ENCODE measurements at regions not wholly inside any gene's neighbourhood (a gene's known extent, or its start where the extent isn't known, plus 50 kb on each side); places are given as distances from the start of the nearest gene placed in this dataset.
"Not testable (repeated sequence)": the region's sequence is repeated elsewhere in the genome, so short reads cannot be mapped to it uniquely, and the experiment has no call there.

DNA sequence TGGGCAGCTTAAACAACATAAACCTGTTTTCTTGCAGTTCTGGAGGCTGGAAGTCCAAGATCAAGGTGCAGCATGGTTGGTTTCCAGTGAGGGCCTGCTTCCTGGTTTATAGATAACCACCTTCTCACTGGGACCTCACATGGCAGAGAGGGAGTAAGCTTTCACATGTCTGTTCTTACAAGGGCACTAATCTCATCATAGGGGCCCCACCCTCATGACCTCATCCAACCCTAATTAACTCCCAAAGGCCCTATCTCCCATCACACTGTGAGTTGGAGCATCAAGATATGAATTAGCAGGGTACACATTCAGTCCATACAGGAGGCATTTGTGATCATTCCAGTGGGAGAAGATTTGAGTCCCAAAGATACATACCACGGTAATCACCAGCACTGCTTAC is 50.5 kb upstream of the GRIN2A start:
- no peak for DNase-seq

DNA sequence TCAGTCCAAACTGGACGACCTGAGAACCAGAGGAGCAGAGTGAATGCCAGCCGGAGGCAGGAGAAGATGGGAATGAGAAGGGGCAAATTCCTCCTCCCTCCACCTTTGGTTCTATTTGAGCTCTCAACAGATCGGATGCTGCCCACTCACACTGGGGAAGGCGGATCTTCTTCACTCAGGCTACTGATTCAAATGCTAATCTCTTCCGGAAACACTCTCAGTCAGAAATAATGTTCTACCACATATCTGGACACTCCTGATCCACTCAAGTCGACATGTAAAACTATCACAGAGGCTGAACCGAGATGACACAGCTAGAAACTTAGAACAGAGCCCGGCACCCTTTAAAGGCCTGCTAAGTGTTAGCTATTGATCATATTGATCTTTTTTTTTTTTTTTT is 57.4 kb upstream of the GRIN2A start:
- DNase-seq, result no peak

DNA sequence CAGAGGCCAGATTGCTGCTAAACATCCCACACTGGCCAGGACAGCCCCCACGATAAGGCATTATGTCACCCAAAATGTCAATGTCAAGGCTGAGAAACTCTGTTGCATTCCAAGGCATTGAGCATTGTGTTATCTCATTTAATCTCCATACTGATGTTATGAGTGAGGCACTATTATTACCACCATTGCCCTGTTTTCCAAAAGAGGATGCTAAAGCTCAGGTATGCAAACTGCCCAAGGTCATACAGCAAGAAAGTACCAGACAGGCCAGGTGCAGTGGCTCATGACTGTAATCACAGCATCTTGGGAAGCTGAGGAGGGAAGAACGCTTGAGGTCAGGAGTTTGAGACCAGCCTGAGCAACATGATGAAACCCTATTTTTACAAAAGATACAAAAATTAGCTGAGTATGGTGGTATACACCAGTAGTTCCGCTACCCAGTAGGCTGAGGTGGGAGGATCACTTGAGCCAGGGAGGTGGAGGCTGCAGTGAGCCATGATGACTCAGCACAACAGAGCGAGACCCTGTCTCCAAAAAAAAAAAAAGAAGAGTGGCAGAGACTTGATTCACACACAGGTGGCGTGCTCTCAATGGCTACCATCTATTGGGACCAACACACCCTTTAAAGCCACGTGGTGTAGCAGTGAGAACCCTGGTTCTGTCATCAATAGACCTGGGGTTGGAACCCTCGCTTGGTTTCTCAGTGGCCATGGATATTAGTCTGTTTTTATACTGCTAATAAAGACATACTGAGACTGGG is 58.8 kb upstream of the GRIN2A start:
- DNase-seq, result no peak

DNA sequence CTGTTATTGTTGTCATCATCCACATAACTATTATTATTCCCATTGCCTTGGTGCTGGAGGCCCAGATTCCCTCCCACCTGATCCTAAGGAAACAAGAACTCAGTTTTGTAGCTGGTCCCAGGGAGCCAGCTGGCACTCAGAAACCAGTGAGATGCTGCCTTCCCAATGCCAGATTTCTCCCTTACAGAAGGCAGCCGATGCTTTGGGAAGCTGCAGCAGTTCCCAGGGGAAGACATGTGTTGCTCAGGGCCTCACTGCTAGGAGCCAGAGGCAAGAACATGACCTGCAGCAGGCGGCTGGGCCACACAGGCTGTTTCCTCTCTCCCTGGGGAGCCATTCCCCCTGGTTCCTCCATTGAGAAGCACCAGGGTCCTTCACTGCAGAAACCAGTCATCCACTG is 59.9 kb upstream of the GRIN2A start:
- DNase-seq, result no peak

DNA sequence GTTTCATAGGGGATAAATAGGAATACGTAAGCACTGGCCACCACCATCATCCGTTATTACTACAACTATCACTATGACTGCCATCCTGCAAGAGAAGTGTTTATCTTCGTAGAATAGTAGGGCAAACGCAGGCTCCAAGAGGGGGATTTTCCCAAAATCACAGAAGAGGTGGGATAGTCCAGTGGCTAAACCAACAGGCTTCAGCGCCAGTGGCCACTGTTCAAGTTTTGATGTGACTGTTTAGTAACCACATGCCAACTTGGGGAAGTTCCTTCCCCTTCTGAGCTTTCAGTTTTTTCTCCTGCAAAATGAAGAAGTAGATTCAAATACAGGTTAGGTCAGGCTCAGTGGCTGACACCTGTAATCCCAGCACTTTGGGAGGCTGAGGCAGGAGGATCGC is 60.7 kb upstream of the GRIN2A start:
- peak; percentile 57 for DNase-seq

DNA sequence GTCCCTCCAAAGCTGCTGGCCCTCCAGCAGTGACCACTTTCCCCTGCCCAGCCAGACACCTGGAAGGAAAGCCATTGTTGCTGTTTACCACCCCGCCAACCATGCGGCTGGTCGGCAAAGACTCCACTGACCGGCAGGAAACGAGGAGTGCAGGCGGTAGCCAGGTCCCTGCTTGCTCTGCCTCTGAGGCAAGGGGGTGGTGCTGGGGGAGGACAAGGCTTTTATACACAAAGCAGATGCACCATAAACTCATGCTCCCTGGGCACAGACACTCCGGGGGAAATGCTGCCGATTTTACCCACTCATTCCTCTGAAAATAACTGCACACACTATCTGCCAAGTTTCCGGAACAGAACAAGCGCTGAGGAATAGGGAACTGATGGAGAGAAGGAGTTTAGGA is 62.8 kb upstream of the GRIN2A start:
- no peak for DNase-seq

DNA sequence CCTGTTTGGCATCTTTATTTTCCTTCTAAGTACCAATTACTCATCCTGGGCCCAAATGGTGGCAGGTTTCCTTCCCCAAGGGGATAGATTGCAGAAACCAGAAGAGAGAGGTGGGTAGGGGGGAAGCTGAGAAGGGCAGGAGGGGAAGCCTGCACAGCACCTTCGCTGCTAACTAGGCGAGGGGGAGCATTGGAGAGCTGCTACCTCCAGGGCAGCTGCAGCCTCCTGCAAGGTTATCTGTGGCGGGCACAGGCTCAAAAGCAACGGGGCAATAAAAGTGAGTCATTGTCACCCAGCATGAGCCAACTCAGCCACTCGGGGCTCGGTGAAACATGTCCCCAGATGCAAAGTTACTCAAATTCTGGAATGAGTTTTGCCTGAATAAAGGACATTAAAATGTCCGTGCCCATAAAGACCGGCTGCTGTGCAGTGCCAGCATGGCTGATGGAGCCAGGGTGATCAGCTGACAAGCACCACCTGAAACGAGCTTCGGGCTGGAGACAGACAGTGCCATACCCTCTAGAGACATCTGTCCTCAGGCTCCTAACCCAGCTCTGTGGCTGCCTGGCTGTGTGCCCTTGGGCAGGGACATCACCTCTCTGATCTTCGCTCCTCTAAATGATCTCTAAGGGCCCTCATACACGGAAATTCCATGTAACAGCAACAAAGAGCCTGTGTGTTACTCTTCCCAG is 68.1 kb upstream of the GRIN2A start:
- no peak for DNase-seq

DNA sequence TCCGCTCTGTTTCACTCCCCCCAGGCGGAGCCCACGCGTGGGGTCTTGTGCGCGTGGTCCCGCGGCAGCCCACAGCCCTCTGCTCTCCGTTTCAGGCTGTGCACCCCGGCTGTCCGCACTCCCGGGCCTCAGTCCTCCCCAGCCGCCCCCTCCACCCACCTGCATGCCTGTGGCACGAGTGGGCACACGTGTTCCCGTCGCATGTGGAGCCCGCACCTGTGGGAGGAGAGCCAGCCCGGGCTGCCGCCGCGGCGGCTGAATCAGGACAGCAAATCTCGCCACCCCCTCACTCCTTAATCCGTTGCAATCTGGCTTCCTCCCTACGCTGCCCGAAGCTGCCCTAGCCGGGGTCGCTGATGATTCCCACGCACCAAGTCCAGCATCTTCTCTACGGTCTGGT is 69.9 kb upstream of the GRIN2A start:
- DNase-seq, result no peak

DNA sequence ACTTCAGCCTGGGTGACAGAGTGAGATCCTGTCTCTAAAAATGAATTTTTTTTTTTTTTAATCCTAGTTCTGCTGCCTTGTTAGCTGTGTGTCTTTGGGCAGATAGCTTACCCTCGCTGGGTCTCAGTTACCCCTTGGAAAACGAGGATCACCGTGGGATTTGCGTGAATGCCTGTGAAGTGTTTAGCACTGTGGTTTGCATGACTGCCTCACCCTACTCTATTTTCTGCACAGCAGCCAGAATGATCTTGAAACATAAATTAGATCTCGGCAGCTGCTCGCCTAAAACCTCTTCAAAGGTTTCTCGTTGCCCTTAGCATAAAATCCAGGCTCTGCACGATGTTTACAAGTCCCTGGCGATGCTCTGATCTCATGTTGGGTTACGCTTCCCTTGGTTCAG is 71.2 kb upstream of the GRIN2A start:
- no peak for DNase-seq

DNA sequence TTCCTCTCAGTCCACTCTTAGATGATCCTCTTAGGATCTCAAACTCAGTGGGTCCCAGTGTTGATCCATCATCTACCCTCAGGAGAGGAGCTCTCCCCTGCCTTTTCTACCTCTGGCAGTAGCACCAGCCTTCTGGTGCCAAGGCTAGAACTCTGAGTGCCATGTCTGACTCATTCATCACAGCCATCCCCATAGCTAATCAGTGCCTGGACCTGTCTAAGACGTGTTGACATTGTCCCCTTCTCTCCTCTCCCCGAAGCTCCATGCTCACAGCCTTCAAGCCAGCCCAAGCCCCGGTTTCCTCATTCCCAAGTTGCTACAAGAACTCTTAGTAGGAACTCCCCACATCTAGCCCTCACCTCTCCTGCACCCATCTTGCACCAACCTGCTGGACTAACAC is 73.5 kb upstream of the GRIN2A start:
- DNase-seq, result no peak

DNA sequence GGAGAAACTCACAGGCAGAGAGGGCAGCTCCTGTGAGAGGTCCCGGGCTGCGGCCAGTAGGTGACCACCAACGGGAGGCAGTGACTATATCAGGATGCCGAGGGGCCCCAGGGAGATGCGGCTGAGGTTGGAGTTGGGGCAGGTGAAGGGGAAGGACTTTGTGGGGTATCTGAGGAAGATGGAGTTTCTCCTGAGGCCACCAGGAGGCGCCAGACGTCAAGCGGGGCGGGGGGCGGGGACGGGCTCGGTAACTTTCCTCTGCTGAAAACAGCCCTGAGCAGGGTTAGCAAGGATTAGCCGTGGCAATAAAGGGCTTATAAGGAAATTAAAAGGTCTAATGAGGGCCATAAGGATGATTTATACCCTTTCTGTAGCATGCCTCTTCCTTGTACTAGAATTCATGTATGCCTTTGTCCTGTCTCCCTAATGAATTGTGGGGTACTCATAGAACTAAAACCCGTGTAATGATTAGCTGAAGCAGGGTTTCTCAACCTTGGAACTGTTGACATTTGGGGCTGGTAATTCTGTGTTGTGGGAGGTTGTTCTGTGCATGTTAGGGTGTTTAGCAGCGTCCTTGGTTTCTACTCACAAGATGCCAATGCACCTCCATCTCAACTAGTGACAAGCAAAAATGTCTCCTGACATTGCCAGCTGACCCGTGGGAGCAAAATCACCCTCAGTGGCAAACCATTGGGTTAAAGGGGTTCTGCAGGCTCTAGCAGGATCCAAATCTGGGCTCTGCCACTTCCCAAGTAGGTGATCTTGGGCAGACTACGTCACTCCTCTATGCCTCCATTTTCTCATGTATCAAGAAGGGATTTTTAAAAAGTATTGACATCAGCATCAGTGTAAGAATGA is 74.8 kb upstream of the GRIN2A start:
- no peak for DNase-seq

DNA sequence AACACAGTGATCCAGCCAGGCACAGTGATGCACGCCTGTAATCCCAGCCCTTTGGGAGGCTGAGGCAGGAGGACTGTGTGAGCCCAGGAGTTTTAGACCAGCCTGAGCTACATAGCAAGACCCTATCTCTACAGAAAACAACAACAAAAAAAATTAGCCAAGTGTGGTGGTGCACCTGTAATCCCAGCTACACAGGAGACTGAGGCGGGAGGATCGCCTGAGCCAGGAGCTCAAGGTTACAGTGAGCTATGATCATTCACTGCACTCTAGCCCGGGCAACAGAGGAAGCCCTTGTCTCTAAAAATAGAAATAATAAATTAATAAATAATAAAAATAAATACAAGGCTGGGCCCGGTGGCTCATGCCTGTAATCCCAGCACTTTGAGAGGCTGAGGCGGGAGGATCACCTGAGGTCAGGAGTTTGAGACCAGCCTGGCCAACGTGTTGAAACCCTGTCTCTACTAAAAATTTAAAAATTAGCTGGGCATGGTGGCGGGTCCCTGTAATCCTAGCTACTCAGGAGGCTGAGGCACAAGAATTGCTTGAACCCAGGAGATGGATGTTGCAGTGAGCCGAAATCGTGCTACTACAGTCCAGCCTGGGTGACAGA is 75.5 kb upstream of the GRIN2A start:
- DNase-seq, result not testable (repeated sequence)

DNA sequence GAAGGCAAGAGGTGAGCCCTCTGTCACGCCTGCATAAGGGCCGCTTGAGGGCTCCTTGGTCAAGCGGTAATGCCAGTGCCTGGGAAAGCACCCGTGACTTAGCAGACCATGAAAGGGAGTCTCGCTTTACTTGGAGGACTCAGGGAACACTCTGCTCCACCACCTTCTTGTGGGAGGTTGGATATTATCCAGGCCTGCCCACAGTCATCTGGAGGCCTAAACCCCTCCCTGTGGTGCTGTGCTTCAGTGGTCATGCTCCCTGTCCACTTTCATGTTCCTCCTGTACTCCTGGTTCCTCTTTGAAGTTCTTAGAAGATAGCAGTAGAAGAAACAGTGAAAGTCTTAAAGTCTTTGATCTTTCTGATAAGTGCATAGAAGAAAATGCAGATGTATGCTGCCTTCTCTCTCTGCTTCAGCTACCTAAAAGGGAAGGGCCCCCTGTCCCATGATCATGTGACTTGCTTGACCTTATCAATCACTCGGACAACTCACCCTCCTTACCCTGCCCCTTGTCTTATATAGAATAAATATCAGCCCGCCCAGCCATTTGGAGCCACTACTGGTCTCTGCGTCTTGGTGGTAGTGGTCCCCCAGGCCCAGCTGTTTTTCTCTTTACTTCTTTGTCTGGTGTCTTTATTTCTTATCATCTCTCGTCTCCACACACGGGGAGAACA is 76.8 kb upstream of the GRIN2A start:
- DNase-seq, result peak; percentile 80

DNA sequence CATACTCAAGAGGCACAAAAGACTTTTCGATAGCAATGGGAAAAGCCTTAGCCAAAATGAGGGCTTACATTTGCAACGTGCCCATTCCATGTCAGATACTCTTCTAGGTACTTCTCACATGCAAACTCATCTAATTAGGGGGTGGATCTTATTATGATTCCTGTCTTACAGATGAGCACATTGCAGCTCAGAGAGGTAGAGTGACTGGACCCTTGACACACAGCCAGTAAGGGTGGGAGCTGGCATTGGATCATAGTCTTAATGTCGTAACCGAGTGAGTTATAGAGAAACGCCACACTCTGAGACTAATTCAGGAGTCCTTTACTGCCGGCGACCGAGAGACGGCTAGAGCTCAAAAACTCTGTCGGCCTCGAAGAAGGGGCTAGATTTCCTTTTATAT is 78.8 kb upstream of the GRIN2A start:
- DNase-seq, result no peak

DNA sequence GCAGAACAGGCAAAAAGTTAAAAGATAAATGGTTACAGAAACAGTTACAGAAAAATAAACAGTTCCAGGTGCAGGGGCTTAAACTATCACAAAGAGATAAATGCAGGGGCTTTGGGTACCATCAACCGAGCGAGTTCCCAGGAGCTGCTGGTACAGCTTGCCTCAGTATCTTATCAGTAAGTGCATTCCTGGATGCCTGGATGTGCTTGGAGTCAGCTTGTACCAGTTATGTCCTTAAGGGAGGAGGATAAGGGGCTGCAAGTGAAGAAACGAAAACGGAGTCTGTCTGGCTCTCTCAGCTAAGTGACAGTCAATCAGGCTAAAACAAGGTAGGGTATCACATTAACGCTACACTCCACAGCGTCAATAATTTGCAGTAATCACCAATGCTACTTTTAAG is 79.3 kb upstream of the GRIN2A start:
- DNase-seq, result not testable (repeated sequence)

DNA sequence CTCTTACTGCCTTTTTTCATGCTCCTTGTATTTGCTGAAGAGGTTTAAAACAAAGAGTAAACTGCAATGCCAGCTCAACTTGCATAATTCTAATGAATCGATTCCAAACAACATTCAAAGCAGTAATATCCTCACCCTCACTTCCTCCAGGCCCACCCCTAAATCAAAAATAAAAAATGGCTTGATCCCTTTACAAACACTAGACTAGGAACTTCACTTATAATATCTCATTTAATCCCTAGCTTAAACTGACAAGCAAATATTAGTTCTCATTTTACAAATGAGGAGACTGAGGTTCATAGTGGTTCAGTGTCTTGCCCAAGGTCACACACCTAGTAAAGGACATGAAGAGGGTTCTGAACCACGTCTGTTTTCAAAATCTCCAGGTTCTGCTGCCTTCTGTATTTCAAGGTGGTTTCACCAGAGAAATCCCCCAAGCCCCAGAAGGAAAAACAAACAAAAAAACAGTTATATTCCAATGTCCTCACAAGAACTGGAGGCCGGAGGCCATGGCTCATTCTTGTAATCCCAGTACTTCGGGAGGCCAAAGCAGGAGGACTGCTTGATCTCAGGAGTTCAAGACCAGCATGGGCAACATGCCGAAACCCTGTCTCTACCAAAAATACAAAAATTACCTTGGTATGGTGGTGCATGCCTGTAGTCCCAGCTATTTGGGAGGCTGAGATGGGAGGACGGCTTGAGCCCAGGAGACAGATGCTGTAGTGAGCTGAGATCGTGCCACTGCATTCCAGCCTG is 80.3 kb upstream of the GRIN2A start:
- no peak for DNase-seq

DNA sequence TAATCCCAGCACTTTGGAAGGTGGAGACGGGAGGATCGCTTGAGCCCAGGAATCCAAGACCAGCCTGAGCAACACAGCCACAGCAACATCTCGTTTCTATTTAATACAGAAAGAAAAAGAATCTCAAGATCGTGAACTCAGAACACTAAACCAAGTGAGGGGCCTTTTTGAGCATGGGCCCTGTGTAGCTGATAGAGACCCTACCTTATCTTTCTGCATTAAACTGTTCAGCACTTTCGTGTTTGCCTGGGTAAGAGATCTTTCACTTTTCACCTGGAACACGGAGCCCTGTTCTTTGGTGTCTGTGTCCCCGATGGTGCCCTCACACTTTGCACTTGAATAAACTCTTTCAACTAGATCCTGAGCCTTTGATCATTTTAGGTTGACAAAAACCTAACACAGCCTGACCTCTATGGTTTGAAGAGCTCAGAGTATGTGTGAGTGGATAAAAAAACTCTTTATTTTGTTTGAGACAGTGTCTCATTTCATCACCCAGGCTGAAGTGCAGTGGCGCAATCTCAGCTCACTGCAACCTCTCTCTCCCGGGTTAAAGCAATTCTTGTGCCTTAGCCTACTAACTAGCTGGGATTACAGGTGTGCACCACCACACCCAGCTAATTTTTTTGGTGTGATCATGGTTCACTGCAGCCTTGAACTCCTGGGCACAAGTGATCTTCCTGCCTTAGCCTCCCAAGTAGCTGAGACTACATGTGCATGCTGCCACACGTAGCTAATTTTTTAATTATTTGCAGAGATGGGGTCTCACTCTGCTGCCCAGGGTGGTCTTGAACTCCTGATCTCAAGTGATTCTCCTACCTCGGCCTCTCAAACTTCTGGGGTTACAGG is 83.8 kb upstream of the GRIN2A start:
- DNase-seq, result peak; percentile 12

DNA sequence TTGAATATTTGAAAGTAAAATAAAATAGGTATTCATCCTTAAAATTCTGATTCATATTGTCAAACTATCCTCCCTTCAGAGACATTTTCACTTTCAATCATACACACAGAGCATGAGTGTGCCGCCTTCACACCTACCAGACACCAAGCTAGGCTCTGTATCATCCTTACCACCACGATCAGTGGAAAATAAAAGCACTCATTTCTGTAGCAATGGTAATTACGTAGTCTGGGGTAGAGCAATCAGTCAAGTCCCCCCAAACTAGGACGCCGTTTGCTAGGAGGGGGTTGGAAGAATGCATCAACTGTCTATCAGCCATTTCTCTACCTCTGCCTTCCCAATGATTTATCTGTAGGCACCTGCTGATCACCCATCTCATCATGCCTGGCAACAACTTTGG is 84.6 kb upstream of the GRIN2A start:
- DNase-seq, result no peak

DNA sequence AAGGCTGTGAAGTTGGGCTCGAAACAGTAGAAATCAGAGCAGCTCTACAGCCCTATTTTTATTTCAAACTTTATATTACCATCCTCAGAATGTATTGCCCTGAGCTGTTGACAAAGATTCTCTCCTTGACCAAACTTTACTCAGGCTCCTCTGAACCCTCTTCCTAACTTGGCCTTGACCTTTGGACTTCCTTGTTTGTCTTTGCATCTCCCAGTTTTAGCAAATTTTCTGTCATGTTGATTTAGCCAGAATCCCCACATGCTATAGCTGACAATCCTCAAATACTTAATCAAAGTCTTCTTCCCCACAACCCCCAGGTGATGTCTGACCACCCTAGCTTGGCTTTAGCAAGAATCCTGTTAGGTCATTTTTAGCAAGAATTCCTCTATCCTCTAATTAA is 87.4 kb upstream of the GRIN2A start:
- DNase-seq, result no peak

DNA sequence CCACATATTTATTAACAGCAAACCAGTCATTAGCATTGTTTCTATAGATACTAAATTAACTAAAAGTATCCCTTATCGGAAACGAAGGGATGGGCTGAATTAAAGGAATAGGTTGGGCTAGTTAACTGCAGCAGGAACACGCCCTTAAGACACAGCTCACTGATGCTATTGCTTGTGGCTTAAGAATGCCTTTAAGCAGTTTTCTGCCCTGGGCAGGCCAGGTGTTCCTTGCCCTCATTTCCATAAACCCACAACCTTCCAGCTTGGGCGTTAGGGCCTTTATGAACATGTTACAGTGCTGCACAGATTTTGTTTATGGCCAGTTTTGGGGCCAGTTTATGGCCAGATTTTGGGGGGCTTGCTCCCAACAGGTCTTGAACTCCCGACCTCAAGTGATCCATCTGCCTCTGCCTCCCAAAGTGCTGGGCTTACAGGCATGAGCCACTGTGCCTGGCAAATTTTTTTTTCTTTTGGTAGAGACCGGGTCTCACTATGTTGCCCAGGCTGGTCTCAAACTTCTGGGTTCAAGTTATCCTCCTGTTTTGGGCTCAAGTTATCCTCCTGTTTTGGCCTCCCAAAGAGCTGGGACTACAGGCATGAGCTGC is 90.1 kb upstream of the GRIN2A start:
- DNase-seq, result not testable (repeated sequence)
